ENCODE measurements at regions not wholly inside any gene's neighbourhood (a gene's known extent, or its start where the extent isn't known, plus 50 kb on each side); places are given as distances from the start of the nearest gene placed in this dataset.
"Not testable (repeated sequence)": the region's sequence is repeated elsewhere in the genome, so short reads cannot be mapped to it uniquely, and the experiment has no call there.

- Histone ChIP-seq H3K36me3 (no peaks in the 10 kb centered on the region), H3K27me3 (replicated peaks in 1 of 7) (no peaks in the 10 kb centered on the region), H3K27ac (no peak overlapping the region), H3K4me1 (no peaks in the 10 kb centered on the region), H3K9me3 (peaks cover 0 to 23% (median 0%) of the 10 kb centered on the region in 8 donors), H3K4me3 (no peak overlapping the region)
- no peak for DNase-seq
- TF ChIP-seq POLR2AphosphoS5 (IDR thresholded peaks at IDR 0.05) (no peak), POLR2A (IDR thresholded peaks at IDR 0.05) (no peak), CTCF (IDR thresholded peaks at IDR 0.05 in 8 of 11, conservative IDR thresholded peaks at IDR 0.05 in 3 of 11) (no peak)
- 75 to 86% (median 81%) methylated on average over 6 of the region's 6 CpGs for WGBS, 5 donors
- intact Hi-C loops (cut with DNase I; ENCODE audit: low total_unique reads) = no loop called here
Observed at GRCh38 chr7:153406486-153406872, 645.7 kb upstream of the DPP6 start.

GRCh38 chr7:153407291-153408046 is 644.7 kb upstream of the DPP6 start:
- WGBS, 5 donors = 73 to 91% (median 80%) methylated on average over 4 of the region's 4 CpGs
- no peaks in the 10 kb centered on the region for H3K27me3 ChIP-seq (replicated peaks in 1 of 7)
- no peak for DNase-seq
- TF ChIP-seq POLR2AphosphoS5 (IDR thresholded peaks at IDR 0.05) (no peak), CTCF (IDR thresholded peaks at IDR 0.05 in 8 of 11, conservative IDR thresholded peaks at IDR 0.05 in 3 of 11) (no peak), POLR2A (IDR thresholded peaks at IDR 0.05) (no peak)
- intact Hi-C loops (cut with DNase I; ENCODE audit: low total_unique reads) = no loop called here
- peaks cover 0 to 32% (median 3%) of the 10 kb centered on the region in 8 donors for H3K9me3 ChIP-seq
- H3K4me1 ChIP-seq = no peaks in the 10 kb centered on the region
- H3K27ac ChIP-seq = no peak overlapping the region
- no peak overlapping the region for H3K4me3 ChIP-seq
- no peaks in the 10 kb centered on the region for H3K36me3 ChIP-seq

- WGBS, 5 donors = 78 to 87% (median 79%) methylated on average over 3 of the region's 3 CpGs
Observed at GRCh38 chr7:153408360-153409335, 643.5 kb upstream of the DPP6 start.

GRCh38 chr7:153409567-153410342 is 642.4 kb upstream of the DPP6 start:
- H3K4me1 ChIP-seq; H3K36me3 ChIP-seq; H3K27ac ChIP-seq; DNase-seq; H3K4me3 ChIP-seq; intact Hi-C loops (cut with DNase I; ENCODE audit: low total_unique reads); H3K27me3 ChIP-seq (replicated peaks in 1 of 7): not testable (repeated sequence)
- WGBS, 5 donors = 83 to 94% (median 86%) methylated on average over 10 of the region's 10 CpGs
- peaks cover 0 to 48% (median 10%) of the 10 kb centered on the region in 8 donors for H3K9me3 ChIP-seq

More at GRCh38 chr7:153408360-153409335, 643.5 kb upstream of the DPP6 start:
- no peak overlapping the region for H3K27ac ChIP-seq
- H3K9me3 ChIP-seq = peaks cover 0 to 39% (median 9%) of the 10 kb centered on the region in 8 donors
- H3K4me3 ChIP-seq = no peak overlapping the region
- H3K36me3 ChIP-seq = no peaks in the 10 kb centered on the region
- H3K4me1 ChIP-seq = no peaks in the 10 kb centered on the region
- intact Hi-C loops (cut with DNase I; ENCODE audit: low total_unique reads) = no loop called here
- no peak for DNase-seq
- no peak for TF ChIP-seq CTCF (IDR thresholded peaks at IDR 0.05 in 8 of 11, conservative IDR thresholded peaks at IDR 0.05 in 3 of 11)
- no peak for TF ChIP-seq POLR2A (IDR thresholded peaks at IDR 0.05)
- no peak for TF ChIP-seq POLR2AphosphoS5 (IDR thresholded peaks at IDR 0.05)
- H3K27me3 ChIP-seq (replicated peaks in 1 of 7) = no peaks in the 10 kb centered on the region

GRCh38 chr7:153410997-153411642 is 641.1 kb upstream of the DPP6 start:
- H3K27me3 ChIP-seq (replicated peaks in 1 of 7); H3K4me3 ChIP-seq; H3K4me1 ChIP-seq; H3K36me3 ChIP-seq; DNase-seq; intact Hi-C loops (cut with DNase I; ENCODE audit: low total_unique reads); H3K27ac ChIP-seq: not testable (repeated sequence)
- peaks cover 0 to 48% (median 10%) of the 10 kb centered on the region in 8 donors for H3K9me3 ChIP-seq
- WGBS, 5 donors = 88 to 93% (median 90%) methylated on average over 18 of the region's 18 CpGs

- H3K4me3 ChIP-seq; H3K36me3 ChIP-seq; H3K27me3 ChIP-seq (replicated peaks in 1 of 7); DNase-seq; intact Hi-C loops (cut with DNase I; ENCODE audit: low total_unique reads); H3K4me1 ChIP-seq; H3K27ac ChIP-seq: not testable (repeated sequence)
- H3K9me3 ChIP-seq = peaks cover 0 to 48% (median 10%) of the 10 kb centered on the region in 8 donors
- WGBS, 5 donors = 90 to 97% (median 94%) methylated on average over 11 to 26 of the region's 26 CpGs
Observed at GRCh38 chr7:153412114-153412823, 639.9 kb upstream of the DPP6 start.

Data from spleen (tissue), 11 donors.